IPS-NIHi7 (cell line): ENCODE measurements at regions not wholly inside any gene's neighbourhood (a gene's known extent, or its start where the extent isn't known, plus 50 kb on each side); places are given as distances from the start of the nearest gene placed in this dataset.

Experiments used
- DNase-seq: peaks from one replicate; pipeline ENCODE4 v3.0.0; 2012; ENCODE audit warnings: mixed read lengths; ENCODE audit errors: extremely low spot score

- no peak for DNase-seq
These were observed 62.6 kb upstream of the TPRG1 start for GRCh38 chr3:189109145-189109544.

DNA sequence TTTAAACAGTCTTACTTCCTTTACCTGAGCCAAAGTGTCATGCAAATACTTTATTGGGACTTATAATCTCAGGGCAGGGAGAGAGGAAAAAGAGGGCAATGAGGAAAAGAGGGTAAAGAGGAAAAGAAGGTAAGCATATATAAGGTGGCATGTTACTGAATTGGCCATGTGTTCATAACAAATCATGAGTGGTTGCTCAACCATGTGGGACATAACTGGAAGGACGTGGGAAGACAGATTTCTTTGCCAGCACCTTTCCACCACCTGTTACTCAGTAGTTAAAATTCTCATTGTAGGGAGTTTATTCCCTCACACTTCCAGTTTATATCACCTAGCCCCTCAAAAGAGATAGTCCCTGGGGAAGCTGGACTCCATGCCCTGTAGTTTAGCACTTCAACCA lies 54.7 kb upstream of the TPRG1 start:
- no peak for DNase-seq

GRCh38 chr3:189118896-189119295 lies 52.9 kb upstream of the TPRG1 start:
- DNase-seq = no peak

- no peak for DNase-seq
These were observed 51.8 kb upstream of the TPRG1 start for GRCh38 chr3:189119950-189120349.

DNA sequence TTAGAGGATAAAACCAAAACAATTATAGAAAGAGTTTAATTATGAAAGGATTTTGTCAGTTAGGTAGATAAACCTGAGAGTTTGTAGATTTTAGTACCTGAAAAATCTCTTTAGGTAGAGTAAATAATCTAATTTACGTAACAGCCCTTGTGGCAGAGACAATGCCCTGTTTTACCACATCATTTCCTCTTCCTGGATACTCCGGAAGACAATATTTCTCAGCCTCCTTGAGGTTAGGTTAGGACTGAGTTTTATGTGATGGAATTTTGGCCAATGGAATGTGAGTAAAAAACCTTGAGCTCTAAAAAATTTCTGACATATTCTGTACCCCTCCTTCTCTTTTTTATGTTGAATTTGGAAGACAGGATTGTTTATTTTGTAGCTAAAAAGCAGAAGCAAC lies 50.7 kb upstream of the TPRG1 start:
- DNase-seq = no peak
